ENCODE measurements at regions not wholly inside any gene's neighbourhood (a gene's known extent, or its start where the extent isn't known, plus 50 kb on each side); places are given as distances from the start of the nearest gene placed in this dataset.
A peak's percentile ranks its signal among the peaks of the same experiment; 100 is the strongest.

GRCh38 chr5:102106599-102106998, 189.5 kb downstream of the SLCO4C1 start:
- no peak for FAIRE-seq
- CTCF ChIA-PET (ENCODE audit: low intra/inter-chr PET ratio, low total read pairs), result no interaction called here

More at GRCh38 chr5:102106599-102106998, 189.5 kb downstream of the SLCO4C1 start:
- ATAC-seq (peak; percentile 60), DNase-seq (ENCODE audit: low spot score) (no peak)
- POLR2A ChIA-PET, result no interaction called here
- H3K79me2 ChIP-seq (ENCODE audit: insufficient read depth, low read length), result no peaks in the 10 kb centered on the region
- no peaks in the 10 kb centered on the region for H3K27me3 ChIP-seq (ENCODE audit: control insufficient read depth in 1 of 2, insufficient read depth in 2 of 2, low read length in 2 of 2)
- BruUV-seq (replicated peaks), result no TSS peak
- no peak overlapping the region for H3K4me2 ChIP-seq (ENCODE audit: low read depth, low read length)
- H3K27ac ChIP-seq (ENCODE audit: extremely low read length, insufficient read depth, low read length), result no peak overlapping the region
- no peaks in the 10 kb centered on the region for H4K20me1 ChIP-seq (ENCODE audit: insufficient read depth, low read length)
- H3K9ac ChIP-seq (ENCODE audit: insufficient read depth, low read depth, low read length), result no peak overlapping the region
- no peak overlapping the region for H2AFZ ChIP-seq (ENCODE audit: low read length)
- no peak for TF ChIP-seq HNRNPK (IDR thresholded peaks at IDR 0.05; ENCODE audit: low read depth, low read length, poor library complexity, severe bottlenecking)
- no peak for TF ChIP-seq ZBTB10 (CRISPR knock-in tag; IDR thresholded peaks at IDR 0.05; ENCODE audit: borderline replicate concordance)
- H3K4me3 ChIP-seq (replicated peaks in 1 of 3; ENCODE audit: insufficient read depth in 1 of 3, low read depth in 2 of 3, low read length in 3 of 3), result no peak overlapping the region
- in situ Hi-C loops (cut with HindIII; ENCODE audit: extremely low pct_ligation_motif_present, low pct_unique_long_range_greater_than_20kb) (no loop called here), intact Hi-C loops (cut with micrococcal nuclease; ENCODE audit: unreplicated experiment) (loop anchor here (10.0 kb wide), 1 partner anchor 188 kb away; the partner anchor contains the start of gene SLCO4C1)
- H3K4me1 ChIP-seq (ENCODE audit: insufficient read depth, low read length), result peaks cover 17% of the 10 kb centered on the region
- H3K36me3 ChIP-seq (replicated peaks in 1 of 2; ENCODE audit: control insufficient read depth in 1 of 2, insufficient read depth in 2 of 2, low read length in 2 of 2), result no peaks in the 10 kb centered on the region
- H3K9me3 ChIP-seq (ENCODE audit: low read length), result no peaks in the 10 kb centered on the region
